ENCODE measurements at regions not wholly inside any gene's neighbourhood (a gene's known extent, or its start where the extent isn't known, plus 50 kb on each side); places are given as distances from the start of the nearest gene placed in this dataset.

DNA sequence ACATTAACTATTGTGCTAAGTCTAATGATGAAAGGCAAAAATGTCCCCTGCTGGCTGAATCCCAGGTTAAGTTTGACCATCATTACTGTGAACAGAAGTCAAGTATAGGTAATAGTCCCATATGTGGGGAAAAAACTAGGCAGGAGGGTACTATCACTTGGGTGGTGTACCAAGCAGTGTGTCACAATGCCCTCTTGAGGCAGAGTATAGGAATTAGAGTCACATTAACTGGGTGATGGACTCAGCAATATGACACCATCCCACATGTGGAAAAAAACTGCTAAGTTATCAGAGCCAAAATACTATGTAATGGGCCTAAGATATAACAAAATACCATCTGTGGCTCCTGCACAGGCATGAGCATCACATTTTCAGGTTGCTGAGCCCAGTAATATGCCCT lies 962.5 kb upstream of the AMELY start:
- TF ChIP-seq CTCF (IDR thresholded peaks at IDR 0.05; ENCODE audit: low read depth, low read length) (peak; percentile 59), EZH2phosphoT487 (IDR thresholded peaks at IDR 0.05; ENCODE audit: low read depth) (no peak)
- Histone ChIP-seq H3K9me3 (ENCODE audit: insufficient read depth, low read length) (no peaks in the 10 kb centered on the region), H4K20me1 (ENCODE audit: insufficient read depth, low read length) (no peaks in the 10 kb centered on the region), H3K4me1 (ENCODE audit: low read length) (no peaks in the 10 kb centered on the region), H2AFZ (ENCODE audit: low read depth, low read length) (no peak overlapping the region), H3K4me2 (ENCODE audit: low read length) (no peak overlapping the region), H3K27me3 (ENCODE audit: low read depth, low read length) (no peaks in the 10 kb centered on the region), H3K4me3 (ENCODE audit: low read length) (no peak overlapping the region), H3K9ac (ENCODE audit: low read length) (no peak overlapping the region), H3K79me2 (ENCODE audit: low read length) (no peaks in the 10 kb centered on the region), H3K36me3 (replicated peaks; ENCODE audit: low read depth, low read length) (no peaks in the 10 kb centered on the region), H3K27ac (ENCODE audit: low read length) (no peak overlapping the region)

DNA sequence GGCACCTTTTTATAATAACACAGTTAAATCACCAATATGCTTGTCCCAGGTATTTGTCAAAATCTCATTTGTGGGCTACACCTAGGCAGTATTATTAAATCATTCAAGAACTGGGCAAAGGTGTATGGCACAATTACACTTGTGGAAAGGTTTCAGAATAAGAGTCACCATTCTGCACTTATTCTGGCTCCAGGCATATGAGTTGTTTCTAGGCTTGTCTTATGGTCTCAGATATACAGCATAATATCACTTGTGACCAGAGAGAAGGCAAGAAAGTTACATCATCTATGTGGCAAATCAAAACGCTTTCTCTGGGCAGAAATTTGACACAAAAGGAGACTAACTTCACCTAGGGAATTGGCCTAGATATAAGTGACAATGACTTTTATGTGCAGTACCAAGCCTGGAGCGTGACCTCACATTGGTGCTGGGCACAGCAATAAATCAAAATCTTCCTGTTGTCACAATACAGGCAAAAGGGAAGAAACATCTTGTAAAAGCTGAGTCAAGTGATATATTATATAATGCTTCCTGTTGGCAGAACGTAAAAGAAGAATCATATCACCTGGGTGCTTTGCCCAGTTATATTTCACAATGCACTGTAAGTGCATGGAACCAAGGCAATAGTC lies 959.9 kb upstream of the AMELY start:
- no peak overlapping the region for H3K9ac ChIP-seq (ENCODE audit: low read length)
- H2AFZ ChIP-seq (ENCODE audit: low read depth, low read length), result no peak overlapping the region
- H3K27me3 ChIP-seq (ENCODE audit: low read depth, low read length), result no peaks in the 10 kb centered on the region
- TF ChIP-seq EZH2phosphoT487 (IDR thresholded peaks at IDR 0.05; ENCODE audit: low read depth) (no peak), CTCF (IDR thresholded peaks at IDR 0.05; ENCODE audit: low read depth, low read length) (no peak)
- no peaks in the 10 kb centered on the region for H3K9me3 ChIP-seq (ENCODE audit: insufficient read depth, low read length)
- no peaks in the 10 kb centered on the region for H3K36me3 ChIP-seq (replicated peaks; ENCODE audit: low read depth, low read length)
- no peak overlapping the region for H3K4me3 ChIP-seq (ENCODE audit: low read length)
- H3K4me2 ChIP-seq (ENCODE audit: low read length), result no peak overlapping the region
- no peaks in the 10 kb centered on the region for H3K79me2 ChIP-seq (ENCODE audit: low read length)
- H3K27ac ChIP-seq (ENCODE audit: low read length), result no peak overlapping the region
- H4K20me1 ChIP-seq (ENCODE audit: insufficient read depth, low read length), result no peaks in the 10 kb centered on the region
- H3K4me1 ChIP-seq (ENCODE audit: low read length), result no peaks in the 10 kb centered on the region

DNA sequence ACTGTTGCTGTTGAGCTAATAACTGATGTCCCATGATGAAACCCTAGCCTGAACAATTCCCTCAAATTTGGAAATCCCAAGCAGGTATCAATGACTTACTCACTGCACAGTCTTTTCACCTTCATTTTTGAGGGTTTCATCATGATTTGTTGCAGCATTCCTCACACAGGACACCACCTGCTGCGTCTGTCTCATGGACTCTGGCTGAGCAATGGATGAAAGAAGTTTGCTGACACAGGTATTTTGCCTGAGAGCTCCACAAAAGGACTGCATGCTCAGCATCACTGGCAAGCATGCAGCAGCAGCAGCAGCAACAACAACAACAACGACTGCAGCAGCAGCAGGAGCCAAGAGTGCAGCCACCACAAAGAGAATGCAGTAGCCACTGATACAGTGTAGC lies 955.4 kb upstream of the AMELY start:
- Histone ChIP-seq H3K4me2 (ENCODE audit: low read length) (no peak overlapping the region), H3K27me3 (ENCODE audit: low read depth, low read length) (no peaks in the 10 kb centered on the region), H4K20me1 (ENCODE audit: insufficient read depth, low read length) (no peaks in the 10 kb centered on the region), H3K27ac (ENCODE audit: low read length) (no peak overlapping the region), H3K9me3 (ENCODE audit: insufficient read depth, low read length) (no peaks in the 10 kb centered on the region), H3K4me3 (ENCODE audit: low read length) (no peak overlapping the region), H3K9ac (ENCODE audit: low read length) (no peak overlapping the region), H3K79me2 (ENCODE audit: low read length) (no peaks in the 10 kb centered on the region), H3K36me3 (replicated peaks; ENCODE audit: low read depth, low read length) (no peaks in the 10 kb centered on the region), H2AFZ (ENCODE audit: low read depth, low read length) (no peak overlapping the region), H3K4me1 (ENCODE audit: low read length) (no peaks in the 10 kb centered on the region)
- TF ChIP-seq CTCF (IDR thresholded peaks at IDR 0.05; ENCODE audit: low read depth, low read length) (no peak), EZH2phosphoT487 (IDR thresholded peaks at IDR 0.05; ENCODE audit: low read depth) (no peak)

DNA sequence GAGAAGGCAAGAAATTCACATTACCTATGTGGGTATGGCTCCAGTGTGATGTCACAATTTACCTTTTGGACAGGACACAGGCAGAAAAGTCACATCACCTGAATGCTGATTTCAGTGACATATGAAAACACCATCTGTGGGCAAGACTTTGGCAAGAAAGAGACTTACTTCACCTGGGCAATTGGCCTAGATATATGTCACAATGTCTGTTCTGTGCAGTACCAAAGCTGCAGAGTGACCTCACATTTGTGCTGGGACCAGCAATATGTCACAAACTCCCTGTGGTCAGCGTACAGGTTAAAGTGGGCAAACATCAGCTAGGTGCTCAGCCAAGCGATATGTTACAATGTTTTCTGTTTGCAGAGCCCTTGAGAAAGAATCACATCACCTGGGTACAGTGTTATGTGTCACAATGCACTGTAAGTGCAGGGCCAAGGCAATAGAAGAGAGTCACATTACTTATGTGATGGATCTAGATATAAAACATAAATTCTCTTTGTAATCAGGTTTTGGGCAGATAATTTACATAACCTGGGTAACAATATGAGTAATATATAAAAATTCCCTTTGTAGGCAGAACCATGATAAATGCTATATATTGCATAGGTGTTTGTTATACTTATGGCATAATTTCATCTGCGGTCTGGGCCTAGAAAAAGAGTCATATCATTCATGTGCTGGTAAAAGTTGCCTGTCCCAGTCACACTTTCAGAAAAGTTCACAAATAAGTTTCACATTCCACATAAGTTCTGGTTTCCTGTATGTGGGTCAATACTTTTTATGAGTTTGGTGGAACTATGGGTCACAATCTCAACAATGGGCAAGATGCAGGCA lies 949.4 kb upstream of the AMELY start:
- Histone ChIP-seq H3K4me1 (ENCODE audit: low read length) (no peaks in the 10 kb centered on the region), H3K4me3 (ENCODE audit: low read length) (no peak overlapping the region), H3K4me2 (ENCODE audit: low read length) (no peak overlapping the region), H3K36me3 (replicated peaks; ENCODE audit: low read depth, low read length) (no peaks in the 10 kb centered on the region), H3K27ac (ENCODE audit: low read length) (no peak overlapping the region), H4K20me1 (ENCODE audit: insufficient read depth, low read length) (no peaks in the 10 kb centered on the region), H2AFZ (ENCODE audit: low read depth, low read length) (no peak overlapping the region), H3K79me2 (ENCODE audit: low read length) (no peaks in the 10 kb centered on the region), H3K27me3 (ENCODE audit: low read depth, low read length) (no peaks in the 10 kb centered on the region), H3K9me3 (ENCODE audit: insufficient read depth, low read length) (no peaks in the 10 kb centered on the region), H3K9ac (ENCODE audit: low read length) (no peak overlapping the region)
- TF ChIP-seq CTCF (IDR thresholded peaks at IDR 0.05; ENCODE audit: low read depth, low read length) (no peak), EZH2phosphoT487 (IDR thresholded peaks at IDR 0.05; ENCODE audit: low read depth) (no peak)

Measured in OCI-LY3 (cell line).